Activated naive CD4-positive, alpha-beta T cell treated with anti-CD3 and anti-CD28 coated beads, Interleukin-2, amount 10 ng/mL, durations not matched to agents 7 days and 5 days (primary cell): ENCODE measurements at regions not wholly inside any gene's neighbourhood (a gene's known extent, or its start where the extent isn't known, plus 50 kb on each side); places are given as distances from the start of the nearest gene placed in this dataset.

Experiments used
- CTCF ChIA-PET: fragments of 350-600 bp; sonication (Branson Sonifier 250); formaldehyde crosslinking; loops from one replicate; lab custom pipeline; 2021; ENCODE audit warnings: antibody characterized with exemption; lab: Charles Lee
- DNase-seq: peaks from one replicate; pipeline ENCODE4 v3.0.0-alpha.2; 2020
- H3K27ac Mint-ChIP-seq: one replicate; pipeline ENCODE4 v1.8.0; 2021; ENCODE audit warnings: mild to moderate bottlenecking, moderate library complexity, mixed read lengths
- H3K27me3 Mint-ChIP-seq: one replicate; pipeline ENCODE4 v1.8.0; 2021; ENCODE audit warnings: mild to moderate bottlenecking, mixed read lengths
- H3K36me3 Mint-ChIP-seq: one replicate; pipeline ENCODE4 v1.8.0; 2021; ENCODE audit warnings: mixed read lengths
- H3K4me1 Mint-ChIP-seq: one replicate; pipeline ENCODE4 v1.8.0; 2021; ENCODE audit warnings: mixed read lengths
- H3K4me3 Mint-ChIP-seq: one replicate; pipeline ENCODE4 v1.8.0; 2021; ENCODE audit warnings: mild to moderate bottlenecking, moderate library complexity, mixed read lengths
- H3K9me3 Mint-ChIP-seq: one replicate; pipeline ENCODE4 v1.8.0; 2021; ENCODE audit warnings: mixed read lengths

GRCh38 chr2:105150231-105150630 lies 91.3 kb upstream of the GPR45 start:
- peaks cover 36% of the 10 kb centered on the region for H3K27me3 Mint-ChIP-seq
- no peak overlapping the region for H3K4me3 Mint-ChIP-seq
- no peak for DNase-seq
- H3K36me3 Mint-ChIP-seq = no peaks in the 10 kb centered on the region
- H3K4me1 Mint-ChIP-seq = no peaks in the 10 kb centered on the region
- CTCF ChIA-PET = interaction anchor here (0.6 kb wide), 1 partner anchor 138 kb away, joined by 4 read pairs; no protein-coding TSS in a partner anchor
- no peak overlapping the region for H3K27ac Mint-ChIP-seq
- no peaks in the 10 kb centered on the region for H3K9me3 Mint-ChIP-seq

GRCh38 chr2:105154119-105154818 lies 87.3 kb upstream of the GPR45 start:
- CTCF ChIA-PET = no interaction called here
- H3K36me3 Mint-ChIP-seq = no peaks in the 10 kb centered on the region

GRCh38 chr2:105156166-105156565 lies 85.4 kb upstream of the GPR45 start:
- H3K9me3 Mint-ChIP-seq = no peaks in the 10 kb centered on the region
- no peak overlapping the region for H3K27ac Mint-ChIP-seq
- no peak for DNase-seq
- H3K4me3 Mint-ChIP-seq = no peak overlapping the region
- H3K4me1 Mint-ChIP-seq = no peaks in the 10 kb centered on the region
- CTCF ChIA-PET = interaction anchor here (1.1 to 1.5 kb wide), 2 partner anchors 11 to 41 kb away, joined by 3 to 4 read pairs; no protein-coding TSS in a partner anchor
- peaks cover 28% of the 10 kb centered on the region for H3K27me3 Mint-ChIP-seq
- H3K36me3 Mint-ChIP-seq = no peaks in the 10 kb centered on the region

More at GRCh38 chr2:105154119-105154818, 87.3 kb upstream of the GPR45 start:
- H3K9me3 Mint-ChIP-seq = no peaks in the 10 kb centered on the region
- no peaks in the 10 kb centered on the region for H3K4me1 Mint-ChIP-seq
- peaks cover 28% of the 10 kb centered on the region for H3K27me3 Mint-ChIP-seq
- H3K27ac Mint-ChIP-seq = no peak overlapping the region
- DNase-seq = no peak
- no peak overlapping the region for H3K4me3 Mint-ChIP-seq

GRCh38 chr2:105158002-105158401 lies 83.5 kb upstream of the GPR45 start:
- CTCF ChIA-PET = no interaction called here
- no peak overlapping the region for H3K4me3 Mint-ChIP-seq
- no peak overlapping the region for H3K27ac Mint-ChIP-seq
- DNase-seq = no peak
- H3K27me3 Mint-ChIP-seq = peaks cover 23% of the 10 kb centered on the region
- H3K9me3 Mint-ChIP-seq = no peaks in the 10 kb centered on the region
- no peaks in the 10 kb centered on the region for H3K4me1 Mint-ChIP-seq
- H3K36me3 Mint-ChIP-seq = no peaks in the 10 kb centered on the region

- Mint-ChIP-seq H3K4me3 (no peak overlapping the region), H3K27me3 (peaks cover 15% of the 10 kb centered on the region), H3K9me3 (no peaks in the 10 kb centered on the region), H3K4me1 (no peaks in the 10 kb centered on the region), H3K27ac (no peak overlapping the region), H3K36me3 (no peaks in the 10 kb centered on the region)
- CTCF ChIA-PET = interaction anchor here (1.6 kb wide), 1 partner anchor 10 kb away, joined by 3 read pairs; no protein-coding TSS in a partner anchor
- DNase-seq = no peak
Measured at GRCh38 chr2:105166688-105167087, 74.9 kb upstream of the GPR45 start.

DNA sequence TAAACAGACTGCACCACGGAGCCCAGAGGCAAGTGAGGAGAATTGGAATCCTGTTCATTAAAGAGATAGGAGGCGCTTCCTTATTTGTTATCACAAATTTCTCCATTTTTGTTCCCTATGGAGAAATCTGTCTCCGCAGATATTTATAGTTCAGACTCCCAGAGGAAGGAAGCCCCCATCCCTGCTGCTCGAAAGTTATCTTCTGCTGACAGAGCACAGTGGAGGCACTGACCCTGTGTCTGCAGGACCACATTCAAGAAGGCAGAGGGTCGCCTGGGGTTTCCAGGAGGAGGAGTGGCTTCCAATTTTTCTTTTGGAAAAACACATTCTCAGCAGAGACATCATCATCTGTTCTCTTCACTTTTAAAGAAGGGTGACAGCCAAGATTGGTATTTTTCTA lies 73.0 kb upstream of the GPR45 start:
- no peaks in the 10 kb centered on the region for H3K9me3 Mint-ChIP-seq
- no peak overlapping the region for H3K4me3 Mint-ChIP-seq
- H3K4me1 Mint-ChIP-seq = no peaks in the 10 kb centered on the region
- H3K27ac Mint-ChIP-seq = no peak overlapping the region
- CTCF ChIA-PET = no interaction called here
- DNase-seq = no peak
- peaks cover 15% of the 10 kb centered on the region for H3K27me3 Mint-ChIP-seq
- H3K36me3 Mint-ChIP-seq = no peaks in the 10 kb centered on the region

DNA sequence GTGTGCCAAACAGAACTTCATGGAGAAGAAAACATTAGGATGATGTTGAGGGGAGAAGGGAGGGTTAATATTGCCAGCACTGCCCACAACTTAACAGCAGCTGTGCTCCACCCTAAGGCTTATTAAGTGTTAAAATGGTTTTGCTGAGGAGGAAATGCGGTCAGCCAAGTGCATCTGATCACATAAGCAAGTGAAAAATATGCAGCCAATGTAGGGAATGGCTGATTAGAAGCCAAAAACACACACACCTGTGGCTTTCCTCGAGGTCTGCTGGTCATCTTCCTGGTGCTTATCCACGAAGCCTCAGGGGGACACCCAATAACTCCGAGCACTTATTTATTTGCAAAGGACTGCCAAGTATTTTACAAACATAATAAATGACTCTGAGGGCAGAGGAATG lies 66.3 kb upstream of the GPR45 start:
- CTCF ChIA-PET = no interaction called here
- no peak overlapping the region for H3K27ac Mint-ChIP-seq

DNA sequence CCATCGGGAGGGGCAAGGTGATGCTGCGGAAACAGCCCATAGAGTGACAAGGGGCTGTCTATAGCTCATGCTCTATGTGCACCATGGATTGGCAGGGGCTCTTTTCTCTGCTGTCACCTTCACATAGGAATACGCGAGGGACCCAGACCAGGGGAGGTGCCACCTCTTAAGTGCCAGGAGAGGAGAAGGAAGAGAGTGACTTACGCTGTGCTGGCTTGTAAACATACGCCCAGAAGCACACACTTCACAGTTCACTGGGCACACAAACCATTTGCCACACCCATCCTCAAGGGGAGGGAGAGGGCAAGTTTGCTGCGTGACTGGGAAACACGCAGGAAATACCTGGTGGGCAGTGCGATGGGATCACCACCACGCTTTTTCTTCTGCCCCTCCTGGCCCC lies 65.1 kb upstream of the GPR45 start:
- H3K36me3 Mint-ChIP-seq = no peaks in the 10 kb centered on the region
- no peak overlapping the region for H3K4me3 Mint-ChIP-seq
- no peak overlapping the region for H3K27ac Mint-ChIP-seq
- no peaks in the 10 kb centered on the region for H3K4me1 Mint-ChIP-seq
- no peaks in the 10 kb centered on the region for H3K9me3 Mint-ChIP-seq
- DNase-seq = no peak
- peaks cover 40% of the 10 kb centered on the region for H3K27me3 Mint-ChIP-seq
- CTCF ChIA-PET = no interaction called here

More for the DNA sequence above, 66.3 kb upstream of the GPR45 start:
- Mint-ChIP-seq H3K36me3 (no peaks in the 10 kb centered on the region), H3K4me3 (no peak overlapping the region), H3K9me3 (no peaks in the 10 kb centered on the region), H3K27me3 (peaks cover 39% of the 10 kb centered on the region), H3K4me1 (no peaks in the 10 kb centered on the region)
- no peak for DNase-seq

DNA sequence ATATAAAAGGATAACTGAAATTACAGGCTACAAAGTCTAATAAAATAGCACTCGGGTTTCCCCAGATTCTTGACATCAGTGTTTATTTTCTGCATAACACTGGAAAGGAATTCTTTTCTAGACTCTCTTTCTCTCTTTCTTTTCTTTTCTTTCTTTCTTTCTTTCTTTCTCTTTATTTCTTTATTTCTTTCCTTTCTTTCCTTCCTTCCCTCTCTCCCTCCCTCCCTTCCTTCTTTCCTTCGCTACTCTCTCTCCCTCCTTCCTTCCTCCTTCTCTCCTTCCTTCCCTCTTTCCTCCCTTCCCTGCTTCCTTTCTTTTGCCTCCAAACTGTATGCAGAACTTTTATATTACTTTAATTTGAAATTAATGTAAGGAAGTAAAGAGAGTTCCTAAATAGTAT lies 64.5 kb upstream of the GPR45 start:
- H3K36me3 Mint-ChIP-seq = no peaks in the 10 kb centered on the region
- peaks cover 42% of the 10 kb centered on the region for H3K27me3 Mint-ChIP-seq
- no peak overlapping the region for H3K27ac Mint-ChIP-seq
- no peak for DNase-seq
- CTCF ChIA-PET = interaction anchor here (1.3 kb wide), 1 partner anchor 15 kb away, joined by 4 read pairs; no protein-coding TSS in a partner anchor
- no peaks in the 10 kb centered on the region for H3K4me1 Mint-ChIP-seq
- H3K9me3 Mint-ChIP-seq = no peaks in the 10 kb centered on the region
- no peak overlapping the region for H3K4me3 Mint-ChIP-seq

DNA sequence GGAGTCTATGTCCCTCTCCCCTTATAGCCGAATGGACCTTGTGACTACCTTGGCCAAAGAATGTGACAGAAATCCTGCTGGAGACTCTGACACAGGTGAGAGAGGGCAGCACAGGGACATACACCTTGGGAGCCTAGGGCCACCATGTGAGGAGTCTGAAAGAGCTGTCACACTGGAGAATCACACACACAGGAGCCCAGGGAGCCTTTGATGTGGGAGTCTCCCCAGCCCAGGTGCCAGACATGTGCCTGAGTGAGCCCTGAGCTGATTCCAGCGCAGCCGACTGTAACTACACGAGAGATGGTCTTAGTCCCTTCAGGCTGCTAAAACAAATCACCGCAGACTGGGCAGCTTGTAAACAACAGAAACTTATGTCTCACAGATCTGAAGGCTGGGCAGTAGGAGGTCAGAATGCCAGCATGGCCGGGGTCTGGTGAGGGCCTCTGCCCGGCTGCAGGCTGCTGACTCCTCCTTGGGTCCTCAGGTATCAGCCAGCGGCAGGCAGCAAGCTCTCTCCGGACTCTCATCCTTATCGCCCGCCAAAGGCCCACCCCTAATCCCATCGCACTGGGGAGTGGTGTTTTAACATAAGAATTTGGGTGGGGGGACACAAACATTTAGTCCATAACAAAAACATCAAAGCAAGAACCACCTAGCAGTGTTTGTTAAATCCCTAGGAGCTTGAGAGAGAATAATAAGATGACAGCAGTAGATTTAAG lies 63.8 kb upstream of the GPR45 start:
- Mint-ChIP-seq H3K36me3 (no peaks in the 10 kb centered on the region), H3K4me3 (no peak overlapping the region), H3K27ac (no peak overlapping the region), H3K9me3 (no peaks in the 10 kb centered on the region), H3K27me3 (peaks cover 42% of the 10 kb centered on the region), H3K4me1 (no peaks in the 10 kb centered on the region)
- CTCF ChIA-PET = interaction anchor here (1.1 to 1.3 kb wide), 2 partner anchors 15 to 62 kb away, joined by 3 to 4 read pairs; no protein-coding TSS in a partner anchor
- no peak for DNase-seq

DNA sequence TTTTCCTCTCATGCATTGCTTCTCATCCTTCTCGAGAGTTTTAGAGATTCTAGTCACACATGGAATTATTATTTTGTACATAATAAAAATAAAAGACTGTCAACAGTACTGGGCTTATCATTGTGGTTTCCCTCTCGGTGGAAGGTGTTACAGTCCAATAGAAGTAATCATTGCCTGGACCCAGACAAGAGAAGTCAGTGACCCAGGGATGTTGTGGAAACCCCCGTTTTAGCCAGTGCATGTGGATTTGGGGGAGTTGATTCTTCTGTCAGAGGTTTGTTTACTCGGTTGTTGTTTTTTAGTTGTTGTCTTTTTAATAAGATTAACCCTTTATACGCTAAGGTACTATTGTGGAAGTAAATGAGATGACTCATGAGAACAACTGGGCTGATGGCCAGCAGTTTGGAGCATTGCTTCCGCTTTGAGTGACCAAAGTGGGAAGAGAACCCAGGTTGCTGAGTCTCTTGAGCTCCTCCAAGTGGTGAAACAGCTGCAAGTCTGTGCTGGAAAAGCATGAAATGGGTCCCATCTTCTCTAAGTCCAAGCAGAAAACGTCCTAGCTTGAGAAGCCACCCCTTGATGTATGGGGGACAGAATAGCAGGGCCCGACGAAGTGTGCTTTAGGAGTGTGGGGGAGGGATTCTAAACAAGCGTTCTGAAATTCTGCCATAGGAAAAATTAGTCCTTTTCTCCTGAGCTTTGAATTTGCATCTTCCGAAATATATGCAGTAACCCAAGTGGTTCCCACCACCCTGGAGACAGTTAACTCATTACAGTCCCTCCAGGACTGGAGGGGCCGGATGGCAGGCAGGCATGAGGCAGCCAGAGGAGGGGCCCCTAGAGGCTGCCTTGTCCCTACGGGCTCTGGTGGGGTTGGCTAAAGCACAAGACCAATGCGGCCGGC lies 61.8 kb upstream of the GPR45 start:
- Mint-ChIP-seq H3K36me3 (no peaks in the 10 kb centered on the region), H3K4me1 (no peaks in the 10 kb centered on the region), H3K4me3 (no peak overlapping the region), H3K9me3 (no peaks in the 10 kb centered on the region), H3K27ac (no peak overlapping the region), H3K27me3 (peaks cover 46% of the 10 kb centered on the region)
- CTCF ChIA-PET = interaction anchor here (0.6 kb wide), 2 partner anchors 65 to 181 kb away, joined by 3 read pairs; no protein-coding TSS in a partner anchor
- DNase-seq = no peak

- DNase-seq = no peak
- no peaks in the 10 kb centered on the region for H3K4me1 Mint-ChIP-seq
- CTCF ChIA-PET = interaction anchor here (1.0 kb wide), 1 partner anchor 66 kb away, joined by 3 read pairs; no protein-coding TSS in a partner anchor
- H3K36me3 Mint-ChIP-seq = no peaks in the 10 kb centered on the region
- no peaks in the 10 kb centered on the region for H3K9me3 Mint-ChIP-seq
- H3K27me3 Mint-ChIP-seq = peaks cover 41% of the 10 kb centered on the region
- no peak overlapping the region for H3K4me3 Mint-ChIP-seq
- H3K27ac Mint-ChIP-seq = no peak overlapping the region
Measured at GRCh38 chr2:105180491-105180972, 61.0 kb upstream of the GPR45 start.

DNA sequence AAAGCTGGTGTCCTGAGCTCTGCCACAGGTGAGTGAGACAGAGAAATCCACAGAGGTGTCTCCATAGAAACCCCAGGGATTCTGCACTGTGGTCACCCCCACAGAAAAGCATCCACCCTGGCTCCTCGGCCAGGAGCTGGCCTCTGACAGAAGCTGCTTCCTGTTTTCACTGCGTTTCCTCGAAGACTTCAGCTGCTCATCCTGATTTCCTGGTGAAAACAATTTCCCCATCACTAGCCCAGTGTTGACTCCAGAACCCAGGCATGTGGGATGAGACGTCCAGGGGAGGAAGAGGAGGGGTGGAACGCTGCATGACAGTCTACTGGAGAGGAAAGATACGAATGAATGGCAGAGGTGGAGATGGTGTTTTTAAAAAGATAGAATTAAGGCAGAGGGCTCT lies 60.3 kb upstream of the GPR45 start:
- CTCF ChIA-PET = interaction anchor here (1.0 to 1.2 kb wide), 2 partner anchors 57 to 66 kb away, joined by 3 read pairs; no protein-coding TSS in a partner anchor

More for the DNA sequence above, 60.3 kb upstream of the GPR45 start:
- Mint-ChIP-seq H3K36me3 (no peaks in the 10 kb centered on the region), H3K9me3 (no peaks in the 10 kb centered on the region), H3K4me1 (no peaks in the 10 kb centered on the region), H3K4me3 (no peak overlapping the region), H3K27me3 (peaks cover 35% of the 10 kb centered on the region), H3K27ac (no peak overlapping the region)
- no peak for DNase-seq
